ENCODE measurements at regions not wholly inside any gene's neighbourhood (a gene's known extent, or its start where the extent isn't known, plus 50 kb on each side); places are given as distances from the start of the nearest gene placed in this dataset.

- H3K27me3 ChIP-seq (replicated peaks; ENCODE audit: insufficient read depth): no peaks in the 10 kb centered on the region
- no peaks in the 10 kb centered on the region for H4K20me1 ChIP-seq (ENCODE audit: insufficient read depth)
- no peaks in the 10 kb centered on the region for H3K79me2 ChIP-seq (ENCODE audit: insufficient read depth)
- H3K4me2 ChIP-seq (ENCODE audit: unreplicated experiment): no peak overlapping the region
- no peaks in the 10 kb centered on the region for H3F3A ChIP-seq (ENCODE audit: insufficient read depth)
- H3K9me3 ChIP-seq (ENCODE audit: low read depth): no peaks in the 10 kb centered on the region
- H3K4me3 ChIP-seq: no peak overlapping the region
- no peak overlapping the region for H3K27ac ChIP-seq
- in situ Hi-C loops (cut with MboI): no loop called here
- DNase-seq: no peak
- no peaks in the 10 kb centered on the region for H3K36me3 ChIP-seq (ENCODE audit: low read depth)
- H2AFZ ChIP-seq: no peak overlapping the region
- WGBS, 2 experiments (ENCODE audit: low coverage in 1 of 2, low lambda C conversion rate in 2 of 2, missing lambda C conversion rate in 2 of 2): 1 to 4% methylated on average over 4 of the region's 4 CpGs
- TF ChIP-seq EZH2 (IDR thresholded peaks at IDR 0.05; ENCODE audit: insufficient read depth, poor library complexity, severe bottlenecking) (no peak), EZH2phosphoT487 (IDR thresholded peaks at IDR 0.05; ENCODE audit: insufficient read depth, low read depth) (no peak)
- H3K4me1 ChIP-seq (ENCODE audit: insufficient read depth): no peaks in the 10 kb centered on the region
- H3K9me2 ChIP-seq (ENCODE audit: insufficient read depth): no peaks in the 10 kb centered on the region
- no peak overlapping the region for H3K9ac ChIP-seq
Observed at GRCh38 chr14:81831128-81831820, 297.6 kb upstream of the SEL1L start.

- H4K20me1 ChIP-seq (ENCODE audit: insufficient read depth): no peaks in the 10 kb centered on the region
- no peaks in the 10 kb centered on the region for H3K4me1 ChIP-seq (ENCODE audit: insufficient read depth)
- no peak overlapping the region for H2AFZ ChIP-seq
- no peak for DNase-seq
- H3K9ac ChIP-seq: no peak overlapping the region
- no peaks in the 10 kb centered on the region for H3K79me2 ChIP-seq (ENCODE audit: insufficient read depth)
- no peaks in the 10 kb centered on the region for H3K36me3 ChIP-seq (ENCODE audit: low read depth)
- TF ChIP-seq EZH2 (IDR thresholded peaks at IDR 0.05; ENCODE audit: insufficient read depth, poor library complexity, severe bottlenecking): no peak
- no peak for TF ChIP-seq EZH2phosphoT487 (IDR thresholded peaks at IDR 0.05; ENCODE audit: insufficient read depth, low read depth)
- H3K9me3 ChIP-seq (ENCODE audit: low read depth): no peaks in the 10 kb centered on the region
- no peaks in the 10 kb centered on the region for H3K9me2 ChIP-seq (ENCODE audit: insufficient read depth)
- no peak overlapping the region for H3K4me3 ChIP-seq
- no peak overlapping the region for H3K27ac ChIP-seq
- H3K4me2 ChIP-seq (ENCODE audit: unreplicated experiment): no peak overlapping the region
- H3F3A ChIP-seq (ENCODE audit: insufficient read depth): no peaks in the 10 kb centered on the region
- H3K27me3 ChIP-seq (replicated peaks; ENCODE audit: insufficient read depth): no peaks in the 10 kb centered on the region
- in situ Hi-C loops (cut with MboI): no loop called here
- WGBS, 2 experiments (ENCODE audit: low coverage in 1 of 2, low lambda C conversion rate in 2 of 2, missing lambda C conversion rate in 2 of 2): 0% methylated on average over 1 of the region's 1 CpG
Observed at GRCh38 chr14:81834308-81834707, 300.7 kb upstream of the SEL1L start.

GRCh38 chr14:81837304-81837703 is 303.7 kb upstream of the SEL1L start:
- Histone ChIP-seq H2AFZ (no peak overlapping the region), H3K27me3 (replicated peaks; ENCODE audit: insufficient read depth) (no peaks in the 10 kb centered on the region), H3K36me3 (ENCODE audit: low read depth) (no peaks in the 10 kb centered on the region), H3K9me3 (ENCODE audit: low read depth) (no peaks in the 10 kb centered on the region), H3K79me2 (ENCODE audit: insufficient read depth) (no peaks in the 10 kb centered on the region), H3K27ac (no peak overlapping the region), H4K20me1 (ENCODE audit: insufficient read depth) (no peaks in the 10 kb centered on the region), H3K9ac (no peak overlapping the region), H3F3A (ENCODE audit: insufficient read depth) (no peaks in the 10 kb centered on the region), H3K4me1 (ENCODE audit: insufficient read depth) (no peaks in the 10 kb centered on the region), H3K9me2 (ENCODE audit: insufficient read depth) (no peaks in the 10 kb centered on the region), H3K4me3 (no peak overlapping the region), H3K4me2 (ENCODE audit: unreplicated experiment) (no peak overlapping the region)
- TF ChIP-seq EZH2phosphoT487 (IDR thresholded peaks at IDR 0.05; ENCODE audit: insufficient read depth, low read depth) (no peak), EZH2 (IDR thresholded peaks at IDR 0.05; ENCODE audit: insufficient read depth, poor library complexity, severe bottlenecking) (no peak)
- in situ Hi-C loops (cut with MboI): no loop called here
- 8 to 14% methylated on average over 4 of the region's 4 CpGs for WGBS, 2 experiments (ENCODE audit: low coverage in 1 of 2, low lambda C conversion rate in 2 of 2, missing lambda C conversion rate in 2 of 2)
- DNase-seq: no peak

- Histone ChIP-seq H3K27ac (no peak overlapping the region), H3K4me1 (ENCODE audit: insufficient read depth) (no peaks in the 10 kb centered on the region), H2AFZ (no peak overlapping the region), H3K27me3 (replicated peaks; ENCODE audit: insufficient read depth) (no peaks in the 10 kb centered on the region), H3F3A (ENCODE audit: insufficient read depth) (no peaks in the 10 kb centered on the region), H3K9ac (no peak overlapping the region), H3K4me2 (ENCODE audit: unreplicated experiment) (no peak overlapping the region), H3K4me3 (no peak overlapping the region), H3K36me3 (ENCODE audit: low read depth) (no peaks in the 10 kb centered on the region), H3K9me3 (ENCODE audit: low read depth) (no peaks in the 10 kb centered on the region), H3K9me2 (ENCODE audit: insufficient read depth) (no peaks in the 10 kb centered on the region), H3K79me2 (ENCODE audit: insufficient read depth) (no peaks in the 10 kb centered on the region), H4K20me1 (ENCODE audit: insufficient read depth) (no peaks in the 10 kb centered on the region)
- in situ Hi-C loops (cut with MboI): no loop called here
- TF ChIP-seq EZH2phosphoT487 (IDR thresholded peaks at IDR 0.05; ENCODE audit: insufficient read depth, low read depth): no peak
- no peak for TF ChIP-seq EZH2 (IDR thresholded peaks at IDR 0.05; ENCODE audit: insufficient read depth, poor library complexity, severe bottlenecking)
- WGBS, 2 experiments (ENCODE audit: low coverage in 1 of 2, low lambda C conversion rate in 2 of 2, missing lambda C conversion rate in 2 of 2): 25 to 27% methylated on average over 2 of the region's 2 CpGs
- DNase-seq: no peak
Observed at GRCh38 chr14:81839056-81839455, 305.4 kb upstream of the SEL1L start.
